ENCODE measurements at regions not wholly inside any gene's neighbourhood (a gene's known extent, or its start where the extent isn't known, plus 50 kb on each side); places are given as distances from the start of the nearest gene placed in this dataset.

- TF ChIP-seq CTCF (conservative IDR thresholded peaks at IDR 0.05 in 1 of 2, IDR thresholded peaks at IDR 0.05 in 1 of 2; ENCODE audit: low read depth in 1 of 2, low read length in 2 of 2): no peak
- no peak for TF ChIP-seq EZH2 (IDR thresholded peaks at IDR 0.05; ENCODE audit: low read length, missing control alignments)
Measured at GRCh38 chr1:184826001-184826400, 71.3 kb upstream of the EDEM3 start.

Data from fibroblast of lung (primary cell).